NCI-H2081 treated with DMSO at 0.1 percent for 48 hours (cell line): ENCODE measurements at regions not wholly inside any gene's neighbourhood (a gene's known extent, or its start where the extent isn't known, plus 50 kb on each side); places are given as distances from the start of the nearest gene placed in this dataset.
"Not testable (repeated sequence)": the region's sequence is repeated elsewhere in the genome, so short reads cannot be mapped to it uniquely, and the experiment has no call there.

ENCODE experiments used
- DNase-seq: peaks from one replicate; lab custom pipeline; 2025; lab: John Stamatoyannopoulos, UW

GRCh38 chr1:206408371-206409288 lies 61.6 kb upstream of the IKBKE start:
- not testable (repeated sequence) for DNase-seq

GRCh38 chr1:206411321-206411720 lies 59.0 kb upstream of the IKBKE start:
- no peak for DNase-seq

GRCh38 chr1:206415942-206416341 lies 54.3 kb upstream of the IKBKE start:
- DNase-seq = no peak

GRCh38 chr1:206417774-206418614 lies 52.3 kb upstream of the IKBKE start:
- no peak for DNase-seq

GRCh38 chr1:206419250-206419649 lies 51.0 kb upstream of the IKBKE start:
- DNase-seq = no peak

- no peak for DNase-seq
Observed at GRCh38 chr1:206419783-206420182, 50.5 kb upstream of the IKBKE start.

GRCh38 chr1:206420471-206420870 lies 49.8 kb upstream of the IKBKE start:
- no peak for DNase-seq
